ENCODE measurements at regions not wholly inside any gene's neighbourhood (a gene's known extent, or its start where the extent isn't known, plus 50 kb on each side); places are given as distances from the start of the nearest gene placed in this dataset.

DNA sequence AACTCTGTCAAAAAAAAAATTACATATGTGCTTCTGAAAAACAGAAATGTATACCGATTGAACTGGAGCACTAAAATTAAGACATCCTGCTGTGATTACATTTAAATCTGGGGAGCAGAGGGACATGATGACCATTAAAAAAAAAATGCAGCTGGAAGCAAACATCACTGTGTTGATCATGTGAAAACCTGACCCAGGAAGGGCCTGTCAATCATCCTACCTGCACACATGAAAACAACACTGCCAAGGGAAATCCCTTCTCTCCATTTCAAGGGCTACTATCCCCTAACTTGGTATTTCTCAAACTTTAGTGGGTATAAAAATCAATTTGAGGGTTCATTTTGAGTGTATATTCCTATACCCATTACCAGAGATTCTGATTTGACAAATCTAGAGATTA lies 719.9 kb upstream of the CBLB start:
- no peak for TF ChIP-seq POLR2AphosphoS5 (IDR thresholded peaks at IDR 0.05; ENCODE audit: low read depth, low read length)
- TF ChIP-seq POLR2A (IDR thresholded peaks at IDR 0.05; ENCODE audit: low read depth, low read length): no peak
- no peak for TF ChIP-seq TAF1 (IDR thresholded peaks at IDR 0.05; ENCODE audit: borderline replicate concordance, low read depth, low read length)

Measured in GM12892 (cell line).